ENCODE measurements at regions not wholly inside any gene's neighbourhood (a gene's known extent, or its start where the extent isn't known, plus 50 kb on each side); places are given as distances from the start of the nearest gene placed in this dataset.
"Not testable (repeated sequence)": the region's sequence is repeated elsewhere in the genome, so short reads cannot be mapped to it uniquely, and the experiment has no call there.

DNA sequence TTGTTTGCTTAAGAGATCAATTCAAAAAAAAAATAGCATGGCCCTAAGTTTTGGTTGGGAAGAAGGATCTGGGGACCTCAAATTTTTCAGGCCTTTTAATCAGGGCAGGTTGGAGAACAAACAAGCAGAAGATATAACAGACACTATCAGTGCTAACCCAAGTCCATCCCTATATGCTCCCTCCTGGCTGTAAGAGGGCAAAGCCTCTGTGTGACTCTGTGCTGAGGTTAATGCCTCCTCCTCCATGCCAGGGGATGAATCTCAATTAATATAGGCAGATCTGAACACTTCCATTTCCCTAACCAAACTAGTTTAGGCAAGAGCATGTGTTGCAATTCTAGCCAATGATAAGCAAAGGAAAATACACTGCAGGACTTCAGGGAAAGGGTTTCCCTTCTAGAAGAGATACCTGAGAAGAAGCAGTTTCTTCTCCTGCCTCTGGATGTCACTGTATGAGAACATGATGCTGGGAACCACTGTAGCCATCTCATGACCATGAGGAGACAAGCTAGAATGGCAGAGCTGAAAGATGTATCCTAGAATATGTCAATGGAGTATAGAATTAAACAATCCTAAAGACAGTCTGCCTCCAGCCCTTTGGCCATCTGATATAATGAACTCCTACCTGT, 76.0 kb downstream of the CHD9NB start:
- DNase-seq (ENCODE audit: low spot score): peak; percentile 7

DNA sequence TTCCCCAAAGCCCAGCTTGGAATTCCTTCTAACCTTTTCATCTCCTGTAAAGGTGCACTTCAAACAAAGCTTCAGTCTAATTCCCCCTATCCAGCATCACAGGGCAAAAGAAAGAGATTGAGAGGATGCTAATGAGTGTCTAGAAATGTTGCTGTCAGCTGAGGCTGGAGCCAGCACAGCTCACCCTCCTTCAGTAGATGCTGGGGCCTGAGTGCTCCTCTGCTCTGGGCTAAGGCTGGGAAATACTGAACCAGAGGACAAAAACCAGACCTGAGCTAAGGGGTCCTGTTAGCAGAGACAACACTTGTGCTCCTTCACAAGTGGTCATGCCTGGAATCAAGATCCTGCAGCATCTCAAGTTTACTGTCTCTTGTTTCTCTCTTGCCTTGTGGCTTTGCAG, 85.0 kb downstream of the CHD9NB start:
- DNase-seq (ENCODE audit: low spot score): no peak

DNA sequence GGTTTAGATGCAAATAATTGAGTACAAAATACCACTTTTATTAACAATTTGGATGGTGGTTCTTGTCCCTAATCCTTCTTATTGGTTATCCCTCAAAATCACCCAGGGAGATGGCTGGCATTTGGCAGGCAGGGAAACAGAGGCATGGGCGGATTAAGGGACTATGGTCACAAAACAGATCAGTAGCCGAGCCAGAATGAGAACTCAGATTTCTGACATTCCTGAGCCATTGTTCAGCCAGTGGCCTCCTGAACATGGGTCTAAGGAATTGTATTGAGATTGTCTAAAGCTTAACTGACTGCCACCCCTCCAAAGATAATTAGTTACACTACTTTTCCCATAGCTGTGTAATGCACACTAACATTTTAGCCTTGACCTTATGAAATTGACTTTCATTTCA, 88.4 kb downstream of the CHD9NB start:
- DNase-seq (ENCODE audit: low spot score): no peak

DNA sequence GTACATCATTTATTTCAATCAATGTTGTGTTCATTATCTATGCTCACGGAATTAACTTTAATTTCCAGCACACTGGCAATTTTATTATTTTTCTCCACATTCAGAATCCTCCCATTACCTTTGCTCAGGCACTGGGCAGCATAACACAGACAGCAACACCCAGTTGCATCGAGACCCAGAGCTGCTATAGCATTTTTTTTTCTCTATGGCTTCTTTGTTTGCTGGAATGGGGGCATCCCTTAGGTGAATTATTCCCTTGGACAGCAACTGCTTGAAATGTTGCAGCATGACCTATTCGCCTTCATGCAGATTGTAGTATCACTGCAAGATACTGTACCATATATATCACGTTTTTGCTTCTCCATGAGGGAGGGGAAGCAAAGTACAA, 88.8 kb downstream of the CHD9NB start:
- no peak for DNase-seq (ENCODE audit: low spot score)

DNA sequence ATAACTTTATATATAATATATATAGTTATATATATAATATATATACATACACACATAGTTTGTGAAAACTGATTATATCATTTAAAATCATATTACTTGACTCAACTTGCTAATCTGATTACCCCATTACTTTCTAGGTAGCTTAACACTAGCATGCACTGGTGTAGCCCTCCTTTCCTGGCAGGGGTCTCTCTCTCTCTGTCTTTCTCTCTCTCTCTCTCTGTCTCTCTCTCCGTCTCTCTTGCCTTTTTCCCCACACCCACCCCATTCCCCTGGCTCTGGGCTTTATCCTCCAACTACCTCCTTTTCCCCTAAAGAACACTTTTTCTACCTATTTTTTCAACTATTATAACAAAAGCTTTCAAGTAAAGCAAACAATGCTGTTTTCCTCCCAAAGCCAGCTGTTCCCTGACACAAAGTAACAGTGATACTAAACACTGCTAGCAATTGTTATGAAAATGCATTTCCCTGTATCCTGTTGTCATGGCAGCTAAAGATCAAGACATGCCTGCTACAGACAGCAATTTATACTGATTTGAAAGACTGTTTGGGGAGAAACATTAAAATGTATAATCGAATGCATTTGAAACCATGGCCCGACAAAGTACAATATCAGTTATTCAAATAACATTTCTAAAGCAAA, 89.4 kb downstream of the CHD9NB start:
- no peak for DNase-seq (ENCODE audit: low spot score)

DNA sequence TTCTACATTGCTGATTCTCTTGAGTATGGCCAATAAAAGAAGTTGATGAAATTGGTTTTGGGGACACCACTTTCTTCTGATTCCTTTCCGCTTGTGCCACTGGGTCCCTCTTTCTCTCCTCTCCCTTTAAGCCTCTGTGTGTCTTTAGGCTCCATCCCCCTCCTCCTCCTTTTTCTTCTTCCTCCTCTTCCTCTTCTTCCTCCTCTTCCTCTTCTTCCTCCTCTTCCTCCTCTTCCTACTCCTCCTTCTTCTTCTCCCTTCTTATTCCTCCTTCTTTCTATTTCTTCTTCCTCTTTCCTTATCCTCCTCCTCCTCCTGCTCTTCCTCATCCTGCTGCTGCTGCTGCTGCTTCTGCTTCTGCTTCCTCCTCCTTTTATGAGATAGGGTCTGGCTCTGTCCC, 93.7 kb downstream of the CHD9NB start:
- DNase-seq (ENCODE audit: low spot score): no peak

DNA sequence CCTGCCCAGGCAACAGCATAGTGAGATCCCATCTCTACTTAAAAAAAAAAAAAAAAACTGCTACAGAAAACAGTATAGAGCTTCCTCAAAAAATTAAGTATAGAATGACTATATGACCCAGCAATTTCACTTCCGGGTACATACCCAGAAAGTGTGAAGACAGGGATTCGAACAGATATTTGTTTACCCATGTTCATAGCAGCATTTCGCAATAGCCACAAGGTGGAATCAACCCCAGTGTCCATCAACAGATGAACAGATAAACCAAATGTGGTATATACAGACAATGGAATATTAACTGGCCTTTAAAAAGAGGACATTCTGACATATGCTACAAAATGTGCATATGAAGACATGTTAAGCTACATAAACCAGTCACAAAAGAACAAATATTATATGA, 95.5 kb downstream of the CHD9NB start:
- no peak for DNase-seq (ENCODE audit: low spot score)

DNA sequence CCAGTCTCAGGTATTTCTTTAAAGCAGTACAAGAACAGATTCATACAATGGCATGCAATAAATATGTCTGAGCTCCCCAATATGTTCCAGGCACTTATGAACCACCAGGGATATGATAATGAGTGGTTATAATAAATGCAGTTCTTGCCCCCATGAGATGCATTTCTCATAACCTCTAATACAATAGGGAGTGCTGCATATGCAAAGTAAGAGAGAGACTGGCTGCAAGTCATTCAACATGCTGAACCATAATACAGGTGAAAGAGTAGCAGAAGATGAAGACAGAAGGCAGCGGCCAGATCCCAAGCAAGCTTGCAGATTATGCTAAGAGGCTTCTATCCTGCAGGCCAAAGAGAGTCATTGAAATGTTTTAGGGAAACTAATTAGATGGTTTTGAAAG, 96.7 kb downstream of the CHD9NB start:
- DNase-seq (ENCODE audit: low spot score): no peak

DNA sequence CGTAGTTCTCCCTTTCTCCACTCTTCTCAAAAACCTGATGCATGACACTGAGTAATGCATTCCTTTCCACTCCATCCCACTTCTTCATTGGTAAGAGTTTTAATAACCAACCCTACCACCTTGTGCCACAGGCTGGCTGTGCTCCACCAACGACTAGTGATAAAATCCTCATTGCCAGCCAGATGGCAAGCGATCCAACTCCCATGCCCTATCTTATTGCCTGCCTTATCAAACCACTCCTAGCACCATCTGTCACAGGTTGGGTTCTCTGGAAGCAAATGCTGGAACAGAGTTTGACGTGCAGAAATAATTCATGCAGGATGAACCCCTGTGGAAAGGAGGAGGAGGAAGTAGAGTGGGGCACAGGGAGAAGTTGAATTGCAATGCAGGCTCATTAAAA, 99.5 kb downstream of the CHD9NB start:
- no peak for DNase-seq (ENCODE audit: low spot score)

DNA sequence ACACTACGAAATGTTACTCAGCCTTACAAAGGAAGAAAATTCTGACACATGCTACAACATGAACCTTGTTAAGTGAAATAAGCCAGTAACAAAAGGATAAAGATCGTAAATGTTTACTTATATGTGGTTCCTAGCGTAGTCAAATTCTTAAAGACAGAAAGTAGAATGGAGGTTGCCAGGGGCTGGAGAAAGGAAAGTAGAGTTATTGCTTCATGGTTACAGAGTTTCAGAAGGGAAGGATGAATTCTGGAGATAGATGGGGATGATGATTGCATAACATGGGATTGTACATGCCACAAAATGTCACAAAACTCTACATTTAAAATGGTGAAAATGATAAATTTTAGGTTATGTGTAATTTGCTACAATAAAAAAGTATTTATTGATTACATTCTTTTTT, 103.8 kb downstream of the CHD9NB start:
- no peak for DNase-seq (ENCODE audit: low spot score)

DNA sequence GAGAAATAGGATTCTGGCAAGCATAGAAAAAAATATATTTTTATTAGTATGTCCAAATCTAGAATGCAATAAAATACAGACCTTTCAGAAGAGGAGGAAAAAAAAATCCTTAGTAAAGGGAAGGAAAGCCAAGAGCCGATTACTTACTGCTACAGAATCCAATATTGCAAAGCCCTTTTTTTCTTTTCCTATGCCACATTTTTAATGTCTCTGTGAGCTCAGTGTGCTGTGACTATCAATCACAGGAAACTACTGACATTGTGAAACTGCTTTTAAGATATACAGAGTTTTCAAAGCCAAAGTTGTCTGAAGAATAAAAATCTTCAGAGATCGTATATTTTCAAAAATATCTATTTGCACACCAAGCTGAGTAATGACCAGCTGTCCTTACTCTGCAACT, 120.4 kb downstream of the CHD9NB start:
- DNase-seq (ENCODE audit: low spot score): no peak

DNA sequence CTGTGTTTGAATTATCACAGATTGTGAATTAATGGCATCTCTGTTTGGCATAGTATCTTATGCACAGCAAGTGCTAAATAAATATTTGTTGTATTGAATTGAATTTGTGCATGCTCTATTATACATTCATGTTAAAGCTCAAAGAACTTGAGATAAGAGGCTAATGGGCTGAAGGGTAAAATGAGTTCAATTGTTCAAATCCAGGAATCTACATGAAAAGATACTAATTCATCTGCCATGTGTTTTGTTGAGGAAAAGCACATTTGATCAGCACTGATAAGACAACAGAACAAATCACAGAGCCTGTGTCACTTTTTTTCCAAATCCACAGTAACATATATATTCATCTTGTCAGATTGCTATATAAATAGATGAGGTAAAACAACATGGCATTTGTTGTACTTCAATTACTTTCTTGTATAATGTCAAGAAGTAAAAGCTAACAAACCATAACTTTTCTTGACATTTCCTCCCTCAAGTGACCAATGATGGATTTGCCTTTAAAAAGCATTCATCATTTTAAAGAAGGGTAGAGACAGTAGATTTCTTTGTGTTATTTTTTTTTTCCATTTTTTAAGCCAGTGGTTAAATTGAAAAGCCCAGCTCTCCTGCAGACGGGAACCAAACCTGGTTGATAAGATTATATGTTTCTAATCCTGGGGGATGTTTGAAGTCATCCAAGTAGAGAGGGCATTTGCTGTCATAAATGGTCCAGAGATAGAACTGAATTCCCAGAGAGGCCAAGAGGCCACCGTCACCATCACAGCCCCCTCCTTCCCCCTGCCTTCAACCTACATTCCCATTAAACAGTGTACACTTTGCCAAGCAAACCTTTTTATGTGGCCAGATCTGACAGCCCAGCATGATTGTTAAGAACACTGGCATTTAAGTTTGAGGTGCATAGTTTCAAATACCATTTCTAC, 123.0 kb downstream of the CHD9NB start:
- no peak for DNase-seq (ENCODE audit: low spot score)

DNA sequence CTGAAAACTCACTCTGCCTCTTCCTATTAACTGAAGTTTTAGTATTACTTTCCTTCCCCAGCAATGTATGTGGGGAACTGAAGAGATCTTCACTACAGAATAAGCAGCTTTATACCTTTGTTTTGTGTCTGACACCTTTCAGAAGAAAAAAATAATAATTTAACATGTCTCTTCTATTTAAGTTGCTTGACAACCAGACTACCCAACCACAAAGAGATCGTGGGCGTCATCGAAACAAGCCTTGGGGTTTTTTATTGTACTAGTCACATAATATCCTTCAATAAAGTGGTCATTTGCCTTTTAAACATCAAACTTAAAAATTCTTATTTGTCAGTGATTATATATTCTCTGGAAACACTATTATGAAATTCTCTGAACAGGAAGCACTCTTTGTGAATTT, 123.7 kb downstream of the CHD9NB start:
- DNase-seq (ENCODE audit: low spot score): no peak

DNA sequence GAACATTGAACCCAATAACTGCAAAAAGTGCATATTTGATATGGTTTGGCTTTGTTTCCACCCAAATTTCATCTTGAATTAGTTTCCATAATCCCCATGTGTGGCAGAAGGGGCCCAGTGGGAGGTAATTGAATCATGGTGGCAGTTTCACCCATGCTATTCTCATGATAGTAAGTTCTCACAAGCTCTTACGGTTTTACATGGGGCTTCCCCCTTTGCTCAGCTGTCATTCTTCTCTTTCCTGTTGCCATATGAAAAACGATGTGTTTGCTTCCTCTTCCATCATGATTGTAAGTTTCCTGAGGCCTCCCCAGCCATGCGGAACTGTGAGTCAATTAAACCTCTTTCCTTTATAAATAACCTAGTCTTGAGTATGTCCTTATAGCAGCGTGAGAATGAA, 127.6 kb downstream of the CHD9NB start:
- no peak for DNase-seq (ENCODE audit: low spot score)

DNA sequence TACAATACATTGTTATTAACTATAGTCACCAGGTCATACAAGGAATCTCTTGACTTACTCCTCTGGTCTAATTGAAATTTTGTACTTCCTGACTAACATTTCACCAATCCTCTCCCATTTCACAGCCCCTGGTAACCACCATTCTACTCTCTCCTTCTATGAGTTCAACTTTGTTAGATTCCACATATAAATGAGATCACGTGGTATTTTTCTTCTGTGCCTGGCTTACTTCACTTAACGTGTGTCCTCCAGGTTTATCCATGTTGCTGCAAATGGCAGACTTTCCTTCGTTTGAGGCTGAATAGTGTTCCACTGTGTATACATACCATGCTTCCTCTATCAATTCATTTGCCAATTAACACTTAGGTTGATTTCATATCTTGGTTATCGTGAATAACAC, 128.5 kb downstream of the CHD9NB start:
- DNase-seq (ENCODE audit: low spot score): no peak

DNA sequence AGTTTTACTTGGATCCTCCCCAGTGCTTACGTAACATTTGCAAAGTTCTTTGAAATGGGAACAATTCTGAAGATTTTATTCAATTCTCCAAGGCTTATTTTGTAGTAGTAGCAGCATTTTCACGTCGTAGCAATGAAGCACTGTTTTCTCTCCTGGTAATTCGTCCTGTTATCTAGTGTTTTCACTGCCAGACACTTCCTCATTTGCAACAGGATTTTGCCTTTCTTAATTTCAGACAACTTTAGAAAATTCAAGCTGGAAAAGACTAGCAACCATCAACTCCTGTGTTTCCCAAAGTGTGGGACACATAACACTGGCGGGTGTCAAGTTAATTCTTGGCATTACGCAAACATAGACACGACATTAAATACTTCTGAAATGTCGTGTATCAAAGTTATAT, 131.6 kb downstream of the CHD9NB start:
- no peak for DNase-seq (ENCODE audit: low spot score)

DNA sequence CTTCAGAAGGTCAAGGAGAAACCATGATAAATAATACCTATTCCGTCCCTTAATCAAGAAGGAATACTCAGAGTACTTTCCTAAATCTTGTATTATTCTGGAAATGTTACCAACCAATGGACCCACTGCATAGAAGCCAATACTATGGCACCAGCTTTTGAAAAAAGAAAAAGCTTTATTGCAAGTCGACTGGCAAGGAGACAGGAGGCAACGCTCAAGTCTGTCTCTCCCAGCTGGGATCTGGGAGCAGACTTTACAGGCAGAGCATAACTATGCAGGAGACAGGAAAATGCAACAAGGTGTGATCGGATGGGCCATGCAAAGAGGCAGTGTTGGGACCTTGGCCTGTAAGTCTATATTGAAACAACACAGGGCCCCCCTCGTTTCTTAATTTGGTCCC, 132.4 kb downstream of the CHD9NB start:
- no peak for DNase-seq (ENCODE audit: low spot score)

DNA sequence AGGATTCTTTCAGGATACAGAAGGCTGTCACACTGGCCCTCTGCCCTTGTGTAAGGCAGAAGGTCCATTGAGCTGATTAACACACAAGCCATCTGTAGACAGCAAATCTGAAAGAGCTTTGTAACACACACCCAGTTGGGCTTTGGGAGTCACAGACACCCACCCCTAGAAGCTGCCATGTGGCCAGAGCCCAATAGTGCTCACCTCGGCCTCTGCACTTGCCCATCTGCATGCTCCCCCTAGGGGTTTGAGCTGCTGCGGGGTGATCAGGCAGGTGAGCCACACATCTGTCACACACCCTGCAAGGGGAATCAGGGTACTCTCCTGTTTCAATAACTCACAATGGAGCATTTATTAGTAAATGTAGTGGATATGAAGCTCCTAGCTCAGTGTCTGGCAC, 138.3 kb downstream of the CHD9NB start:
- no peak for DNase-seq (ENCODE audit: low spot score)

DNA sequence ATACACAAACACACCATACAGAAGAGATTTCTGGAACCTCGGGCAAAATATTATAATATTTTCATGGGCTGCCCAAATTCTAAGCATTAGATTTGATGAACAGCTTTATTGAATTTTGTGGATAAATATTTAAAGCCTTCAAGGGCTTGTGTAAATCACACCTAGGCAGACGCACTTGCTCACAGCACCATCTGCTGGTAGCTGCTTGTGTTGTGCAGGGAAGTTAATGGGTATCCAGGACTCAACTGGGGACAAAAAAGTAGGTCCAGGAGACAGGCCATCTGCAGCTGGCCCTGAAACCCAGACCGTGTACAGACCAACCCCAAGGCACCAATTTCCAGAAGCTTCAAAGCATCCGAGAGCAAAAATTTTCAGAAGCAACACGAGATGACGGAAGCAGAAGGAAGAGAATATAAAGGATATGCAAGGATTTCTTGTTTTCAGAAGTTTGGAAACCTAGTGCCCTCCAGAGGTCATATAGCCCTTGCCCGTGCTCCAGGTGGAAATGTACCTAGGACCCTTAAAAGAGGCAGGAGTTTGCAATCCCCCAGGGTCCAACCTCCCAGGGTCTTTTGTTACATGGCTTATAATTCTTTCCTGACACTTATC, 140.0 kb downstream of the CHD9NB start:
- peak; percentile 49 for DNase-seq (ENCODE audit: low spot score)

DNA sequence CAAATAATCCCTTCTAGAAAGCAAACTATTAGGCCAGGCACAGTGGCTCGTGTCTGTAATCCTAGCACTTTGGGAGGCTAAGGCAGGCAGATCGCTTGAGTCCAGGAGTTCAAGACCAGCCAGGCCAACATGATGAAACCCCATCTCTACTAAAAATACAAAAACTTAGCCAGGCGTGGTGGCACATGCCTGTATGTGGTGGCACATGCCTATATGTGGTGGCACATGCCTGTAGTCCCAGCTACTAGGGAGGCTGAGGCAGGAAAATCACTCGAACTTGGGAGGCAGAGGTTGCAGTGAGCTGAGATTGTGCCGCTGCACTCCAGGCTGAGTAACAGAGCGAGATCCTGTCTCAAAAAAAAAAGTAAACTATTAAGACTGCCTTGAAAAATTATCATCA, 144.6 kb downstream of the CHD9NB start:
- DNase-seq (ENCODE audit: low spot score): not testable (repeated sequence)

DNA sequence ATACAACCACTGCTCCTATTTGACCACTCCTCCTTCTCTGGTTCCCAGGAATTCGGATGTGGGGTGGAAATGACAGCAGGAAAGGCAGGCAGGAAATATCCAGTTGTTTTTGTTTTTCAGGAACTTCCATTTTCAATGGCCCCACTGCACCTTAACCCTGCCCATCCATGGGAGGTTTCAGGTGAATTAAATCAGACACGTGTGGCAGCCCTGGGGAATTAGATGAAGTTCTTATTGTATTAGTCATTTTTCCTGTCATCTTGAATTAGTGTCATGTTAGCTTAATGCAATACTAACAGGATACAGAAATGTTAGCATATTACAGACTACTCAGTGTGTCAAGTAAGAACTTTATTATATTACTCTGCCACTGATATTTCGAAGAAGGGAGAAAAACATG, 146.4 kb downstream of the CHD9NB start:
- DNase-seq (ENCODE audit: low spot score): no peak

DNA sequence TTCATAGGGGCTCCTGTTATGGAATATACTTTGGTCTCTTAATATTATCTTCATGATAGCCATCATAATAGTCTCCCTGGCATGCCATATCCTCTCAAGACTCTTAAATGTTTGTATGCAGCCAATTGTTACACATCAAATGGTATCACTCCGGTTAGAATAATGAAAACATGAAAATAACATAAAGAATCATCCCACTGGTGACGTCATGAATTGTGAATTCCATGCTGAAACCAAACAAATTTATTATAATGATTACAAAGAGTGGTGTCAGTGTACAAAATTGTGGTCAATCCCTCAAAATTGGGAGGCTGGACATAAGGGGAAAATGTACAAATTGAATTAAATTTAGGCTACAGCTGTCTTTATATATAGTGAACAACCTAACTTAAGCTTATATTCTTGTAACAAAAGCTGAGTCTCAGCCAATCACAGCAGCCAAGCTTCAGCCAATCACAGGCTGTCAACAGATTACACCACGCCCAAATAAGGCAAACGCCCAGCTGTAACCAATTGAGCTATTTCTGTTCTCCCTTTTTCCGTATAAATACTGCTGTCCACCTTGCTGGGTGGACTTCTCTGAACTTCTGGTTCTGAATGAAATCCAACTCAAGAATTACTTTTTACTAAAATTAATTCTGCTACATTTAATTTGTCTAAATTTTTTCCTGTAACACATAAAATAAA, 156.1 kb downstream of the CHD9NB start:
- no peak for DNase-seq (ENCODE audit: low spot score)

Measured in AG08396 (cell line).